Nephron progenitor cell (in vitro differentiated cells): ENCODE measurements at regions not wholly inside any gene's neighbourhood (a gene's known extent, or its start where the extent isn't known, plus 50 kb on each side); places are given as distances from the start of the nearest gene placed in this dataset.
A peak's percentile ranks its signal among the peaks of the same experiment; 100 is the strongest.

ENCODE experiments used
- DNase-seq: peaks from one replicate; pipeline ENCODE4 v3.0.0; 2021
- H3K27ac Mint-ChIP-seq: 2 replicates; pipeline ENCODE4 v1.8.0; 2021; ENCODE audit warnings: mild to moderate bottlenecking, moderate library complexity, mixed read lengths
- H3K27me3 Mint-ChIP-seq: 2 replicates; pipeline ENCODE4 v1.8.0; 2021; ENCODE audit warnings: mild to moderate bottlenecking, low read depth, mixed read lengths; ENCODE audit not compliant: poor library complexity
- H3K36me3 Mint-ChIP-seq: 2 replicates; pipeline ENCODE4 v1.8.0; 2021; ENCODE audit warnings: low read depth, mixed read lengths
- H3K4me1 Mint-ChIP-seq: 2 replicates; pipeline ENCODE4 v1.8.0; 2021; ENCODE audit warnings: mixed read lengths
- H3K4me3 Mint-ChIP-seq: 2 replicates; pipeline ENCODE4 v1.8.0; 2021; ENCODE audit warnings: mild to moderate bottlenecking, moderate library complexity, mixed read lengths
- H3K9me3 Mint-ChIP-seq: 2 replicates; pipeline ENCODE4 v1.8.0; 2021; ENCODE audit warnings: mild to moderate bottlenecking, moderate library complexity, mixed read lengths
- TF ChIP-seq, protein P1 (sequence below): fragments of 200-600 bp; sonication (generic); IDR thresholded peaks from 2 replicates; pipeline ENCODE4 v1.5.0; 2021; ENCODE audit warnings: antibody characterized with exemption

DNA sequence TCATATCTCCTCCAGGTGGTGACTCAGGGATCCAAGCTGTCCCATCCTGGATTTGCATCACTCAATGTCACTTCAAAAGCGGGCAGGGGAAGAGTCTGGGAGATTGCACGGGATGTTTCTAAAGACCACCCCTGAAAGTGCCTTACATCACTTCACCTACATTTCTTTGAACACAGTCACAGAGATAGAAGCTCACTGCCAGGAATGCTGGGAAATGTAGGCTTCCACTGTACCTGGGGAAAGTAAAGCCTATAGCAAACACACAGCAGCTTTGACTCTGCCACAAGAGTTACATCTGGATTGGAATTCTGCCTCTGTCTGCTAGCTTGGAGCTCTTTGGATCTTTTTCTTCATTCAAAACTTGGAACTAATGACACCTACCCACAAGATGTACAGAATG, 300.9 kb downstream of the WDR11 start:
- Mint-ChIP-seq H3K36me3 (peaks cover 7% of the 10 kb centered on the region), H3K27me3 (peaks cover 5% of the 10 kb centered on the region), H3K4me1 (peaks cover 17% of the 10 kb centered on the region), H3K27ac (no peak overlapping the region), H3K9me3 (peaks cover 27% of the 10 kb centered on the region), H3K4me3 (no peak overlapping the region)
- DNase-seq: no peak
- TF ChIP-seq, protein P1, sequence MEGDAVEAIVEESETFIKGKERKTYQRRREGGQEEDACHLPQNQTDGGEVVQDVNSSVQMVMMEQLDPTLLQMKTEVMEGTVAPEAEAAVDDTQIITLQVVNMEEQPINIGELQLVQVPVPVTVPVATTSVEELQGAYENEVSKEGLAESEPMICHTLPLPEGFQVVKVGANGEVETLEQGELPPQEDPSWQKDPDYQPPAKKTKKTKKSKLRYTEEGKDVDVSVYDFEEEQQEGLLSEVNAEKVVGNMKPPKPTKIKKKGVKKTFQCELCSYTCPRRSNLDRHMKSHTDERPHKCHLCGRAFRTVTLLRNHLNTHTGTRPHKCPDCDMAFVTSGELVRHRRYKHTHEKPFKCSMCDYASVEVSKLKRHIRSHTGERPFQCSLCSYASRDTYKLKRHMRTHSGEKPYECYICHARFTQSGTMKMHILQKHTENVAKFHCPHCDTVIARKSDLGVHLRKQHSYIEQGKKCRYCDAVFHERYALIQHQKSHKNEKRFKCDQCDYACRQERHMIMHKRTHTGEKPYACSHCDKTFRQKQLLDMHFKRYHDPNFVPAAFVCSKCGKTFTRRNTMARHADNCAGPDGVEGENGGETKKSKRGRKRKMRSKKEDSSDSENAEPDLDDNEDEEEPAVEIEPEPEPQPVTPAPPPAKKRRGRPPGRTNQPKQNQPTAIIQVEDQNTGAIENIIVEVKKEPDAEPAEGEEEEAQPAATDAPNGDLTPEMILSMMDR: no peak

DNA sequence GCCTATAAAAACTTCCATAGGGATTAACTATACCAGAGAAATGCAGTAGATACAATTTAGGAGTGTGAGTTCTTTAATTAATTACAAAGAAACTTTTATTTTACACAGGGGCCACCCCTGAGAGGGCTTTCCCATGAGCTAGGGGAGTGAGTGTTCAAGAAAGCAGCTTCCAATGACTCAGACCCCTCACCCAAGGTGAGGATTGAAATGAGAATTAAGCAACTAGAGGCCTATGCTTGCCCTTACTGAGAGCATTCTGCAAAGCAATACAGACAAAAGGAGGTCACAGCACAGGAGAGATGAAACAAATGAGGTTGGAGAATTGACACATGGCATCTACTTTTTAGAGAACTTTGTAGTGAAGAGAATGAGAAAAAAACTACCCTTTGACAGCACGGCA, 301.8 kb downstream of the WDR11 start:
- H3K27me3 Mint-ChIP-seq: peaks cover 3% of the 10 kb centered on the region
- H3K9me3 Mint-ChIP-seq: peaks cover 31% of the 10 kb centered on the region
- peaks cover 17% of the 10 kb centered on the region for H3K4me1 Mint-ChIP-seq
- H3K27ac Mint-ChIP-seq: no peak overlapping the region
- TF ChIP-seq, protein P1: no peak
- peaks cover 7% of the 10 kb centered on the region for H3K36me3 Mint-ChIP-seq
- DNase-seq: no peak
- H3K4me3 Mint-ChIP-seq: no peak overlapping the region

DNA sequence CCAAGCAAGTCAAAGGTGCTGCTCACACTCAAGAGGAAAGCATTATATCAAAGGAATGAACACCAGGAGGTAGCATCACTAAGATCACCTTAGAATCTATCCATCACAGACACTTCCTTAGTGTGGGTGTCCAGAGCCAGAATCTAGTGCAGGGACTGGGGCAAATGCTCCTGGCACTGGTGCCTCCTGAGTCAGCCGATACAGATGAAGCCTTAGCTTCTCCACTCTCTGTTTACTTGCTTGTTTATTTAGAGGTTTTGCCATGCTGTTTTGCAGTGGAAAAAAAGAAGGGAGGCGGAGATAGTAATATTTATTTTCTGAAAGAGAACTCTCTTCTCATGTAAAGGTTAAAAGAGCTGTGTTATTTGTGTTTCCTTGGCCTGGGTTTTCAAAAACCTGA, 303.1 kb downstream of the WDR11 start:
- Mint-ChIP-seq H3K36me3 (peaks cover 7% of the 10 kb centered on the region), H3K9me3 (peaks cover 34% of the 10 kb centered on the region), H3K4me3 (no peak overlapping the region), H3K4me1 (peaks cover 15% of the 10 kb centered on the region), H3K27ac (no peak overlapping the region), H3K27me3 (peaks cover 3% of the 10 kb centered on the region)
- TF ChIP-seq, protein P1: no peak
- DNase-seq: no peak

DNA sequence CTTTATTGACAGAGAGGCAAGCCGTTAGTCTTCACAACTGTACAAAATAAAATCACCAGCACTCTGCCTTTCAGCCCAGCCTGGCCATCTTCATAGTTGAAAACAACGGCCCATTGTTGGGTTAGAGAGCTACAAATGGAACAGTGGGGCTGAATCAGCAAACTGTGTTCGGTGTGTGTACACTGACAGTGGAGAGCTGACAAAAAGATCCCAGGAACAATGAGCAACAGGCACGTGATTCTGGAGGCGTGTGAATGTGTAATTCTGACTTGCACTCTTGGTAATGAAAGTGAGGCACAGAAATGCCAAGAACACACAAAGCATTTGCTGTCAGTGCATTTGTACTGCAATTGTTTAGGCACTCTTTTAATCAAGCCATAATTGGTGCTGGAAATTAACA, 303.7 kb downstream of the WDR11 start:
- H3K36me3 Mint-ChIP-seq: peaks cover 7% of the 10 kb centered on the region
- no peak overlapping the region for H3K27ac Mint-ChIP-seq
- no peak for DNase-seq
- TF ChIP-seq, protein P1: no peak
- peaks cover 15% of the 10 kb centered on the region for H3K4me1 Mint-ChIP-seq
- H3K27me3 Mint-ChIP-seq: peaks cover 3% of the 10 kb centered on the region
- H3K9me3 Mint-ChIP-seq: peaks cover 34% of the 10 kb centered on the region
- H3K4me3 Mint-ChIP-seq: no peak overlapping the region

DNA sequence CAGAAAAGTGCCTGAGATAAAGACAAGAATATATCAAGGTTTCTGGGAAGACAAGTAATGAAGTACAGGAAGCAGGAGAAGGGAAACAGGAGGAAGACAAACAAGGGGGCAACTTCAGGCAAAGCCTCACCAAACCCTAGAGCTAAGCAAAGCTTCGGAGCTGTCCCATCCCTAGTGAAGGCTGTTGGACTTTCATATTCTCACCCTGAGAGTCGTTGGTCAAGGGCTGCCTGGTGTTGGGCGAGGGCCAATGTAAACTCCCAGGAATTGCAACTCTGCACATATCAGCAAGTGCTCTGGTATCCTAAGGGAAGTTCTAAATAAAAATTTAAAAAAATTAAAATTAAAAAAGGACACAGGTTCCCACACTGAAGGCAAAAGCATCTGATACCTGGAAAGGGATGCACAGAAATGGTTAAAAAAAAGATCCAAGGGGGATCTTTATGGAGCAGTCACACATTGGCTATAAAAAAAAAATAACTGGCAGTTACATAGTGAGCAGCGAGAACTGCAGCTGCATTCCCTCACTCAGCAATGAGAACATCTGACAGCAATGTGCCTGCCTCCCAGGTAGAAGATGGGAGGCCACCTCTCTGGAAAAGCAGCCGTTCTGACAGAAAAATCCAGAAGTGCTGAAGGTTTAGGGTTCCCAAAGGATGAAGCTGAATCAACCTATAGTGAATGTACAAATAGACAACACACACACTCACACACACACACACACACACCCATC, 304.7 kb downstream of the WDR11 start:
- Mint-ChIP-seq H3K36me3 (peaks cover 7% of the 10 kb centered on the region), H3K4me3 (no peak overlapping the region), H3K4me1 (peaks cover 15% of the 10 kb centered on the region), H3K9me3 (peaks cover 34% of the 10 kb centered on the region), H3K27ac (no peak overlapping the region), H3K27me3 (peaks cover 3% of the 10 kb centered on the region)
- no peak for DNase-seq
- TF ChIP-seq, protein P1: no peak

DNA sequence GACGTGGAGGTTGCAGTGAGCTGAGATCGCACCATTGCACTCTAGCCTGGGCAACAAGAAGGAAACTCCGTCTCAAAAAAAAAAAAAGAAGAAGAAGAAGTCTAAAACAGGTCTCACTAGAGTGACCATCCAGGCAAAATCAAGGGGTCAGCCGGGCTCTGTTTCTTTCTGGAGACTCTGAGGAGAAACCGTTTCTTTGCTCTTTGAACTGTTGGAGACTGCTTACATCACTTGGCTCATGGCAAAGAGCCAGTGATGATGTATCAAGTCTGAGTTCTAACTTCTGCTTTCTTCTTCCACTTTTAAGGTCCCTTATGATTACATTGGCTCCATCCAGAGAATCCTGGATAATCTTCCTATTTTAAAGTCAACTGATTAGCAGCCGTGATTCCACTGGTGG, 306.8 kb downstream of the WDR11 start:
- Mint-ChIP-seq H3K27me3 (peaks cover 3% of the 10 kb centered on the region), H3K9me3 (peaks cover 18% of the 10 kb centered on the region), H3K36me3 (no peaks in the 10 kb centered on the region), H3K4me1 (peaks cover 15% of the 10 kb centered on the region), H3K27ac (peak overlapping the region; percentile 49), H3K4me3 (no peak overlapping the region)
- TF ChIP-seq, protein P1: no peak
- DNase-seq: no peak
